RWPE1 (cell line): ENCODE measurements at regions not wholly inside any gene's neighbourhood (a gene's known extent, or its start where the extent isn't known, plus 50 kb on each side); places are given as distances from the start of the nearest gene placed in this dataset.

ENCODE experiments used
- CTCF ChIA-PET: fragments of 350-600 bp; sonication (Branson Sonifier 250); formaldehyde crosslinking; extraction: SDS; loops from one replicate; lab custom pipeline; 2021; lab: Yijun Ruan, JAX
- POLR2A ChIA-PET: fragments of 400-600 bp; formaldehyde crosslinking; extraction: SDS; loops from one replicate; lab custom pipeline; 2020; ENCODE audit warnings: antibody characterized with exemption; ENCODE audit not compliant: low non-redundant PET; lab: Yijun Ruan, JAX
- DNase-seq: peaks from one replicate; pipeline ENCODE4 v3.0.0; 2012; ENCODE audit warnings: low spot score
- H3K27ac ChIP-seq: fragments of 450-650 bp; 2 replicates; pipeline ENCODE4 v1.5.1; 2017
- TF ChIP-seq, protein P1 (sequence below): fragments of 450-650 bp; conservative IDR thresholded peaks from 2 replicates; pipeline ENCODE4 v1.5.1; 2017; ENCODE audit warnings: low read depth, mild to moderate bottlenecking

DNA sequence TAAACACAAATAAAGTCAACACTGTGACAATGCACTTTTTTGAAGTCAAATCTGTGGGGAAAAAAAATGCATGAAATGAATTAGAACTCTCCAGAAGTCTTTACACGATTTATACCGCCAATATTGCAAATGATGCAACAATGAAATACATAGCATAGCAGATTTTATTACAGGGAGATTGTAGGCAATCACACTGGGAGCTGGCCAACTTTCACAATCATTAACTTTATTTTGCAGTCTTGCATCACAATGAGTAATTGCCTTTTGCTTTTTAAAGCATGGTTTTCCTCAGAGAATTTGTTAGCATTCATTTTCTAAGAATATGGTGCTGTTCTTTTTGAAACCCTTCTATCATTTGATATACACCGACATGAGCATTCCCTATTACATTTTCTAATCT, 366.4 kb upstream of the FSIP2 start:
- no peak overlapping the region for H3K27ac ChIP-seq
- TF ChIP-seq, protein P1, sequence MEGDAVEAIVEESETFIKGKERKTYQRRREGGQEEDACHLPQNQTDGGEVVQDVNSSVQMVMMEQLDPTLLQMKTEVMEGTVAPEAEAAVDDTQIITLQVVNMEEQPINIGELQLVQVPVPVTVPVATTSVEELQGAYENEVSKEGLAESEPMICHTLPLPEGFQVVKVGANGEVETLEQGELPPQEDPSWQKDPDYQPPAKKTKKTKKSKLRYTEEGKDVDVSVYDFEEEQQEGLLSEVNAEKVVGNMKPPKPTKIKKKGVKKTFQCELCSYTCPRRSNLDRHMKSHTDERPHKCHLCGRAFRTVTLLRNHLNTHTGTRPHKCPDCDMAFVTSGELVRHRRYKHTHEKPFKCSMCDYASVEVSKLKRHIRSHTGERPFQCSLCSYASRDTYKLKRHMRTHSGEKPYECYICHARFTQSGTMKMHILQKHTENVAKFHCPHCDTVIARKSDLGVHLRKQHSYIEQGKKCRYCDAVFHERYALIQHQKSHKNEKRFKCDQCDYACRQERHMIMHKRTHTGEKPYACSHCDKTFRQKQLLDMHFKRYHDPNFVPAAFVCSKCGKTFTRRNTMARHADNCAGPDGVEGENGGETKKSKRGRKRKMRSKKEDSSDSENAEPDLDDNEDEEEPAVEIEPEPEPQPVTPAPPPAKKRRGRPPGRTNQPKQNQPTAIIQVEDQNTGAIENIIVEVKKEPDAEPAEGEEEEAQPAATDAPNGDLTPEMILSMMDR = no peak
- POLR2A ChIA-PET = no interaction called here
- DNase-seq = peak; percentile 0
- CTCF ChIA-PET = no interaction called here

GRCh38 chr2:185373229-185373628, 365.4 kb upstream of the FSIP2 start:
- H3K27ac ChIP-seq = no peak overlapping the region
- ChIA-PET CTCF (no interaction called here), POLR2A (no interaction called here)
- no peak for DNase-seq
- TF ChIP-seq, protein P1 = no peak

- H3K27ac ChIP-seq = no peak overlapping the region
- TF ChIP-seq, protein P1 = no peak
- no peak for DNase-seq
- CTCF ChIA-PET = interaction anchor here (0.7 kb wide), 1 partner anchor 23 kb away, joined by 3 read pairs; no protein-coding TSS in a partner anchor
- POLR2A ChIA-PET = no interaction called here
These were observed 363.7 kb upstream of the FSIP2 start for GRCh38 chr2:185374878-185375277.

DNA sequence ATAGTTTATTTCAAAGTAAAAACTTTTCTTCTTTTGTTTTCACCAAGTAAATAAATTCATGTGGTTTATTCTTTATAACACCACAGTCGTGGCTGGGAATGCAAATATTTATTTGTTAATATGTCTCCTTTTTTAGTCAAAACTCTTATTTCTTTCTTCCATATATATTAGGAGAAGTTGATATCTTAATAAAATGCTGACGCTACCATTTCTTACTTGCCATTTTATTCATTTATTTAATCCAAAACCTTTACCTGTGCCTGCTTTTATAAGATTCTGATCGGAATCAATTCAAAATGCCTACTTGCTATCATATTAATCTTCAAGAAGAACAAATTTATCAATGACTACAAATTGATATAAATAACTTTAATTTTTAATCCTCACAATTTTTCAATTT, 362.9 kb upstream of the FSIP2 start:
- TF ChIP-seq, protein P1 = no peak
- no peak overlapping the region for H3K27ac ChIP-seq
- CTCF ChIA-PET = no interaction called here
- DNase-seq = no peak
- POLR2A ChIA-PET = no interaction called here

GRCh38 chr2:185381631-185382030, 357.0 kb upstream of the FSIP2 start:
- H3K27ac ChIP-seq = no peak overlapping the region
- TF ChIP-seq, protein P1 = no peak
- CTCF ChIA-PET = interaction anchor here (0.6 kb wide), 1 partner anchor 21 kb away, joined by 3 read pairs; no protein-coding TSS in a partner anchor
- no peak for DNase-seq
- POLR2A ChIA-PET = no interaction called here

DNA sequence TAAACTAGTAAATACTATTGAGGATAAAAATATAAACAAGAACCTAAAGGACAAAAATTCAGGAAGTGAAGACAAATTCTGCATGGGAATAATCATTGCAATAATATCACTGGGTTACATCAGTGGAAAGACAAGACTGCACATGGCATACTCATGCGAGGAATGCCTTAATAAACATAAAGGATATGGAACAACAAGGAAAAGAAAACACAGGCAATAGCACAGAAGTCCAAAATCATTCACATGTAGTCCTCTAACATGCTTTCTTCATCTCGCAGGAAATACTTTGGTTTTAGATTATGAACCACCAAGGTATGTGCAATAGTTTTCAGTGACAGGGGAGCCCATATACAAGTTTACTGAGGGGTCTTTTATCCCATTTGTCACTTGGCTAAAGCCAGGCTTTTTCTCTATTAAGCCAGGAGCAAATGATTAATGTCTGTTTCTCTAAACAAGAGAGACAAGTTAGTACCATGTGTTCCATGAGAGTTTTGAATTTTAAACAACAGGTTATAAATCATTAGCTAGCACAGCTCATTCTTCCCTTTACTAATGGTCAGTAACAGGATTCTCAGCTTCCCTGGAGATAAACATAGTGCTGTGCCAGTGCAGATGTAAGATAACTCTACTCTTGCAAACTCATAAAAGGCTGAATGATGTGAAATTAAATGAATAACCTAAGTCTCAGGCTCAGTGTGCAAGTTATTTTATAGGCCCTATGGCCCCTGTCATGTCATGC, 353.6 kb upstream of the FSIP2 start:
- POLR2A ChIA-PET = no interaction called here
- CTCF ChIA-PET = no interaction called here
- H3K27ac ChIP-seq = no peak overlapping the region
- DNase-seq = no peak
- TF ChIP-seq, protein P1 = no peak
